CD4-positive, CD25-positive, alpha-beta regulatory T cell (primary cell): ENCODE measurements at regions not wholly inside any gene's neighbourhood (a gene's known extent, or its start where the extent isn't known, plus 50 kb on each side); places are given as distances from the start of the nearest gene placed in this dataset.
"Not testable (repeated sequence)": the region's sequence is repeated elsewhere in the genome, so short reads cannot be mapped to it uniquely, and the experiment has no call there.

Experiments
- ATAC-seq, 2 donors: fragments of 150-1000 bp; cut with Tn5 transposase; one replicate each; pipeline ENCODE4 v1.10.0; 2021; ENCODE audit warnings: low read depth in 2 of 2, moderate number of reproducible peaks in 2 of 2, moderate library complexity in 1 of 2
- DNase-seq, 3 donors: peaks; one replicate each; pipeline versions ENCODE4 v3.0.0 to v3.0.0-alpha.2; 2012 to 2022; ENCODE audit warnings: mixed read lengths in 1 of 3
- H3K27ac ChIP-seq: one replicate; pipeline ENCODE4 v1.7.0; 2013; ENCODE audit warnings: mild to moderate bottlenecking, low read length; ENCODE audit not compliant: insufficient read depth, poor library complexity, severe bottlenecking
- H3K27me3 ChIP-seq: one replicate; pipeline ENCODE4 v1.7.0; 2013; ENCODE audit warnings: low read length; ENCODE audit not compliant: control insufficient read depth, insufficient read depth
- H3K36me3 ChIP-seq: one replicate; pipeline ENCODE4 v1.7.0; 2013; ENCODE audit warnings: mild to moderate bottlenecking, low read length, moderate library complexity; ENCODE audit not compliant: control insufficient read depth, insufficient read depth
- H3K4me1 ChIP-seq: 2 replicates; pipeline ENCODE4 v1.7.0; 2013; ENCODE audit warnings: mild to moderate bottlenecking, low read length; ENCODE audit not compliant: insufficient read depth, control insufficient read depth, poor library complexity, severe bottlenecking
- H3K4me3 ChIP-seq: one replicate; pipeline ENCODE4 v1.7.0; 2013; ENCODE audit warnings: low read depth, mild to moderate bottlenecking, low read length, moderate library complexity
- H3K9me3 ChIP-seq, 2 experiments: 1 replicate in 1 of 2; 2 replicates in 1 of 2; pipeline ENCODE4 v1.7.0; 2013; ENCODE audit warnings: low read length in 2 of 2, mild to moderate bottlenecking in 1 of 2, moderate library complexity in 1 of 2; ENCODE audit not compliant: control insufficient read depth in 2 of 2
- H3K27ac Mint-ChIP-seq, 3 donors: one replicate each; pipeline ENCODE4 v1.8.0; 2020 to 2022; ENCODE audit warnings: mild to moderate bottlenecking in 3 of 3, mixed read lengths in 3 of 3, moderate library complexity in 2 of 3
- H3K27me3 Mint-ChIP-seq: one replicate; pipeline ENCODE4 v1.8.0; 2022; ENCODE audit warnings: mild to moderate bottlenecking, mixed read lengths
- H3K36me3 Mint-ChIP-seq: one replicate; pipeline ENCODE4 v1.8.0; 2020; ENCODE audit warnings: mixed read lengths
- H3K4me1 Mint-ChIP-seq, 4 donors: one replicate each; pipeline ENCODE4 v1.8.0; 2020 to 2022; ENCODE audit warnings: mixed read lengths in 4 of 4, mild to moderate bottlenecking in 1 of 4
- H3K4me3 Mint-ChIP-seq, 4 donors: one replicate each; pipeline ENCODE4 v1.8.0; 2020 to 2022; ENCODE audit warnings: mild to moderate bottlenecking in 4 of 4, mixed read lengths in 4 of 4, moderate library complexity in 3 of 4
- H3K9me3 Mint-ChIP-seq, 7 donors: one replicate each; pipeline ENCODE4 v1.8.0; 2020 to 2022; ENCODE audit warnings: mixed read lengths in 7 of 7, mild to moderate bottlenecking in 3 of 7, moderate library complexity in 2 of 7

DNA sequence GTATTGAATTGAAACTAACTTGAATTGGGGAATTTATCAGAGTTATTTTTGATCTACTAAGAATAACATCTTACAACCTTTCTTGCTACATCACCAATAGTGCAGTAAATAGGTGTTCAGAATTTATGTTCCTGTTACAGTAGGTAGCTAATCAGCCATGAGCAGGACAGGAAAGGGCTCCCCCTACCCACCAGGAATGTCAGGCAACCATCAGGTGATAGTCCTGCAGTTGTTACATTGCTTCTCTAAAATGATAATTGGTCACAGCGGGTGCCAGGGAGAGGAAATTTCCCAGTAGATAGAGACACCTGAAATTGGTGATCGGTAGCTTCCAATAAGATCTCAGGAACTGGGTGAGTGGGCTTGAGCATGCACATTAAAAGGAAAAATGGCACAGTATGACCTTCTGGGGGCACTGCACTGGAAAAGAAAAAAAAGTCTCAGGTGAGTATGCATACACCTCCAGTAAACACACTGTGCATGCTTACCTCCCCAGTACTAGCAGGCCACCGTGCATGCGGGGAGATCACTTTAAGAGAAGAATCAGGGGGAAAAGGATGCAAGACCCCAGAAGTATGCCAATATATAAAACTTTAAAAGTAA, 1092.0 kb upstream of the LRRTM1 start:
- no peak overlapping the region for H3K4me3 Mint-ChIP-seq
- no peaks in the 10 kb centered on the region for H3K4me1 ChIP-seq
- H3K9me3 ChIP-seq, result peaks cover 3 to 4% of the 10 kb centered on the region in 2 experiments
- no peaks in the 10 kb centered on the region for H3K36me3 Mint-ChIP-seq
- H3K4me1 Mint-ChIP-seq, result no peaks in the 10 kb centered on the region
- H3K27ac ChIP-seq, result no peak overlapping the region
- H3K4me3 ChIP-seq, result no peak overlapping the region
- DNase-seq, result no peak
- peaks cover 0 to 20% (median 18%) of the 10 kb centered on the region in 7 donors for H3K9me3 Mint-ChIP-seq
- no peaks in the 10 kb centered on the region for H3K36me3 ChIP-seq
- ATAC-seq, result no peak
- H3K27me3 ChIP-seq, result no peaks in the 10 kb centered on the region
- no peak overlapping the region for H3K27ac Mint-ChIP-seq
- no peaks in the 10 kb centered on the region for H3K27me3 Mint-ChIP-seq

DNA sequence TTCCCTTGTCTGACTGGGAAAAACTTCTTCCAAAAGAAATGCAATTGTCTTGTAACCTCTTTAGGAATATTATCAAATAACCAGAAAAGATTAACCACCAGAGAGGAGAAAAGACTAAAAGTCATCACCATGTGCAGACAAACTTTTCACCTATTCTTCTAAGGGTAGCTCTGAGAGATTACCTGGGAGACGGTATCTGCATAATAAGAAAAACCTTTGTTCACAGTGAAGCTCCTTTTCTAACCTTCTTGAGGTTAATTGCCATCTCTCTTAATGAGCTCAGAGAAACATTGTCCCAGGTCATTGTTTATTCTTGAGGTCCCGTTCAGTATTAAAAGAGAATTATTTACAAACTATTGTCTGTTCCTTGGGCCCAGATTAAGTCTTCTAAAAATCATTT, 1091.2 kb upstream of the LRRTM1 start:
- H3K36me3 ChIP-seq, result no peaks in the 10 kb centered on the region
- no peaks in the 10 kb centered on the region for H3K36me3 Mint-ChIP-seq
- no peaks in the 10 kb centered on the region for H3K27me3 ChIP-seq
- H3K4me1 Mint-ChIP-seq, result no peaks in the 10 kb centered on the region
- DNase-seq, result no peak
- no peak overlapping the region for H3K27ac Mint-ChIP-seq
- H3K27ac ChIP-seq, result no peak overlapping the region
- no peaks in the 10 kb centered on the region for H3K27me3 Mint-ChIP-seq
- H3K4me3 ChIP-seq, result no peak overlapping the region
- H3K4me1 ChIP-seq, result no peaks in the 10 kb centered on the region
- peaks cover 0 to 23% (median 19%) of the 10 kb centered on the region in 7 donors for H3K9me3 Mint-ChIP-seq
- no peak for ATAC-seq
- H3K9me3 ChIP-seq, result peaks cover 3 to 4% of the 10 kb centered on the region in 2 experiments
- H3K4me3 Mint-ChIP-seq, result no peak overlapping the region

DNA sequence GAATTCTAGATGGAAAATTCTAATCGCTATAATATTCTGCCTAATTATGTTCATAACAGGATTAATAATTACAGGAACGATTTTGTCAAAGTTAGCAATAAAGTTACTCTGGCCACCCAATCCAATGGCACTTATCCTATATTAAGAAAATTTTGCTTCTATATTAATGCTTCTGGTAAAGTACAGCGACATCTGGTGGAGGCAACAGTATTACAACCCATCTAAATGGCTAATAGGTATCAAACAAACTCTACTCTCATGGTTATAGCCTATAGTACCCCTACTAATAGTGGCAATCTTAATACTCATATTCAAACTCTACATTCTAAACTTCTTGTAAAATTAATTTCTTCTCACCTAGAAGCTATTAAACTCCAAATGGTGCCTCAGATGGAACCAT, 1084.7 kb upstream of the LRRTM1 start:
- H3K27ac Mint-ChIP-seq, result no peak overlapping the region
- H3K4me1 ChIP-seq, result no peaks in the 10 kb centered on the region
- no peaks in the 10 kb centered on the region for H3K27me3 ChIP-seq
- peaks cover 3 to 31% (median 11%) of the 10 kb centered on the region in 7 donors for H3K9me3 Mint-ChIP-seq
- no peaks in the 10 kb centered on the region for H3K4me1 Mint-ChIP-seq
- H3K27ac ChIP-seq, result no peak overlapping the region
- H3K36me3 ChIP-seq, result no peaks in the 10 kb centered on the region
- peaks cover 0 to 4% of the 10 kb centered on the region in 2 experiments for H3K9me3 ChIP-seq
- DNase-seq (no peak), ATAC-seq (no peak)
- H3K4me3 ChIP-seq, result no peak overlapping the region
- no peaks in the 10 kb centered on the region for H3K36me3 Mint-ChIP-seq
- no peaks in the 10 kb centered on the region for H3K27me3 Mint-ChIP-seq
- H3K4me3 Mint-ChIP-seq, result no peak overlapping the region

- Histone ChIP-seq H3K36me3 (no peaks in the 10 kb centered on the region), H3K4me3 (no peak overlapping the region), H3K4me1 (no peaks in the 10 kb centered on the region), H3K27ac (no peak overlapping the region), H3K9me3 (peaks cover 0 to 4% of the 10 kb centered on the region in 2 experiments), H3K27me3 (no peaks in the 10 kb centered on the region)
- Mint-ChIP-seq H3K4me3 (no peak overlapping the region), H3K27me3 (no peaks in the 10 kb centered on the region), H3K36me3 (no peaks in the 10 kb centered on the region), H3K27ac (no peak overlapping the region), H3K4me1 (no peaks in the 10 kb centered on the region), H3K9me3 (peaks cover 0 to 45% (median 11%) of the 10 kb centered on the region in 7 donors)
- DNase-seq (no peak), ATAC-seq (no peak)
Measured at GRCh38 chr2:81363800-81364199, 1059.2 kb upstream of the LRRTM1 start.

DNA sequence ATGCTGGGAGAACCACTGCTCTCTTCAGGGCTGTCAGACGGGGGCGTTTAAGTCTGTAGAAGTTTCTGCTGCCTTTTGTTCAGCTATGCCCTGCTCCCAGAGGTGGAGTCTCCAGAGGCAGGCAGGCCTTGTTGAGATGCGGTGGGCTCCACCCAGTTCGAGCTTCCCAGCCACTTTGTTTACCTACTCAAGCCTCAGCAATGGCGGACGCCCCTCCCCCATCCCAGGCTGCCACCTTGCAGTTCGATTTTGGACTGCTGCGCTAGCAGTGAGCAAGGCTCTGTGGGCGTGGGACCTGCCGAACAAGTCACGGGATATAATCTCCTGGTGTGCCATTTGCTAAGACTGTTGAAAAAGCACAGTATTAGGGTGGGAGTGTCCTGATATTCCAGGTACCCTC, 1057.9 kb upstream of the LRRTM1 start:
- H3K4me1 ChIP-seq, H3K4me3 ChIP-seq, H3K27me3 ChIP-seq, H3K4me1 Mint-ChIP-seq, H3K36me3 ChIP-seq, H3K36me3 Mint-ChIP-seq, H3K9me3 ChIP-seq, DNase-seq, H3K27ac Mint-ChIP-seq, ATAC-seq, H3K27ac ChIP-seq, H3K27me3 Mint-ChIP-seq, H3K4me3 Mint-ChIP-seq: not testable (repeated sequence)
- peaks cover 0 to 45% (median 10%) of the 10 kb centered on the region in 7 donors for H3K9me3 Mint-ChIP-seq

DNA sequence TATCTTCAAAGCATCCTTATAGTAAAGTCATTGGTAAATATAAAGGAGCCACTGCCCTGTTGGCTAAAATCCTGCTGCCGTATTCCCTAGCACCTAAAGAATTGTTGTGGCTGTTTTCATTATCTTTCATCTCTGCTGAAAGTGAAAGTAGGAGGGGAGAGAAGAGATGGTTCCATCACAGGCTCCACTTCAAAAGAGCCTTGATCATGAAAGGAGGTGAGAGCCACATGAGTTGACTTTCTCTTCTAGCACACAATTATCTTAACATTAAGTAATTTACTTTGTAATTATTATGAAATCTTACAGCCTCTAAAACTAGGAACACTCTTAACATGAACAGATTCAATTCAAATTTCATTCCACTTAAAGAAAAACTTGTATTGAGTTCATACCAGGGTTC, 1050.9 kb upstream of the LRRTM1 start:
- Histone ChIP-seq H3K4me3 (no peak overlapping the region), H3K27ac (no peak overlapping the region), H3K9me3 (no peaks in the 10 kb centered on the region), H3K36me3 (no peaks in the 10 kb centered on the region), H3K27me3 (no peaks in the 10 kb centered on the region), H3K4me1 (no peaks in the 10 kb centered on the region)
- no peak overlapping the region for H3K27ac Mint-ChIP-seq
- H3K4me1 Mint-ChIP-seq, result no peaks in the 10 kb centered on the region
- no peak for ATAC-seq
- no peaks in the 10 kb centered on the region for H3K36me3 Mint-ChIP-seq
- no peaks in the 10 kb centered on the region for H3K27me3 Mint-ChIP-seq
- H3K9me3 Mint-ChIP-seq, result peaks cover 0 to 33% (median 8%) of the 10 kb centered on the region in 7 donors
- no peak for DNase-seq
- no peak overlapping the region for H3K4me3 Mint-ChIP-seq

- peaks cover 0 to 20% (median 7%) of the 10 kb centered on the region in 7 donors for H3K9me3 Mint-ChIP-seq
- H3K36me3 Mint-ChIP-seq, result no peaks in the 10 kb centered on the region
- Histone ChIP-seq H3K27me3 (no peaks in the 10 kb centered on the region), H3K4me1 (no peaks in the 10 kb centered on the region), H3K36me3 (no peaks in the 10 kb centered on the region), H3K27ac (no peak overlapping the region), H3K4me3 (no peak overlapping the region), H3K9me3 (peaks cover 0 to 2% of the 10 kb centered on the region in 2 experiments)
- no peak overlapping the region for H3K4me3 Mint-ChIP-seq
- H3K4me1 Mint-ChIP-seq, result no peaks in the 10 kb centered on the region
- no peak for ATAC-seq
- no peak overlapping the region for H3K27ac Mint-ChIP-seq
- H3K27me3 Mint-ChIP-seq, result no peaks in the 10 kb centered on the region
- DNase-seq, result no peak
Measured at GRCh38 chr2:81334046-81334445, 1029.5 kb upstream of the LRRTM1 start.

- Mint-ChIP-seq H3K4me3 (no peak overlapping the region), H3K36me3 (no peaks in the 10 kb centered on the region), H3K4me1 (no peaks in the 10 kb centered on the region), H3K27me3 (no peaks in the 10 kb centered on the region), H3K27ac (no peak overlapping the region), H3K9me3 (peaks cover 0 to 26% (median 3%) of the 10 kb centered on the region in 7 donors)
- peaks cover 2 to 8% of the 10 kb centered on the region in 2 experiments for H3K9me3 ChIP-seq
- DNase-seq (no peak), ATAC-seq (no peak)
- no peaks in the 10 kb centered on the region for H3K36me3 ChIP-seq
- H3K27me3 ChIP-seq, result no peaks in the 10 kb centered on the region
- H3K4me3 ChIP-seq, result no peak overlapping the region
- no peaks in the 10 kb centered on the region for H3K4me1 ChIP-seq
- no peak overlapping the region for H3K27ac ChIP-seq
Measured at GRCh38 chr2:81328968-81329367, 1024.4 kb upstream of the LRRTM1 start.
